Head of caudate nucleus (tissue), 42 donors: ENCODE measurements at regions not wholly inside any gene's neighbourhood (a gene's known extent, or its start where the extent isn't known, plus 50 kb on each side); places are given as distances from the start of the nearest gene placed in this dataset.
"Not testable (repeated sequence)": the region's sequence is repeated elsewhere in the genome, so short reads cannot be mapped to it uniquely, and the experiment has no call there.

ENCODE experiments used
- DNase-seq, 42 donors: peaks; one replicate each; pipeline versions ENCODE4 v3.0.0 to v3.0.0-alpha.2; 2020 to 2021; ENCODE audit warnings: mixed read lengths in 7 of 42
- intact Hi-C: fragments of 100-400 bp; cut with DNase I; formaldehyde crosslinking; loops from one replicate; pipeline ENCODE4 v1.15.0; 2022

GRCh38 chr3:773433-773832 lies 319.4 kb upstream of the CNTN6 start:
- intact Hi-C loops, result not testable (repeated sequence)

GRCh38 chr3:775178-775880 lies 317.5 kb upstream of the CNTN6 start:
- intact Hi-C loops, result no loop called here
- no peak for DNase-seq

More at GRCh38 chr3:773433-773832, 319.4 kb upstream of the CNTN6 start:
- not testable (repeated sequence) for DNase-seq

GRCh38 chr3:780505-780904 lies 312.3 kb upstream of the CNTN6 start:
- intact Hi-C loops, result no loop called here
- DNase-seq, result no peak

GRCh38 chr3:791442-791841 lies 301.4 kb upstream of the CNTN6 start:
- intact Hi-C loops, result no loop called here
- DNase-seq, result no peak

GRCh38 chr3:792630-793029 lies 300.2 kb upstream of the CNTN6 start:
- intact Hi-C loops, result no loop called here
- no peak for DNase-seq

- no peak for DNase-seq
- intact Hi-C loops, result no loop called here
Observed at GRCh38 chr3:804211-804610, 288.6 kb upstream of the CNTN6 start.

GRCh38 chr3:805326-805725 lies 287.5 kb upstream of the CNTN6 start:
- DNase-seq, result no peak
- intact Hi-C loops, result no loop called here

- intact Hi-C loops, result no loop called here
- no peak for DNase-seq
Observed at GRCh38 chr3:806006-806405, 286.8 kb upstream of the CNTN6 start.

- intact Hi-C loops, result no loop called here
- no peak for DNase-seq
Observed at GRCh38 chr3:816605-817004, 276.2 kb upstream of the CNTN6 start.

GRCh38 chr3:834679-835078 lies 258.1 kb upstream of the CNTN6 start:
- no peak for DNase-seq
- intact Hi-C loops, result no loop called here

- DNase-seq, result no peak
- intact Hi-C loops, result no loop called here
Observed at GRCh38 chr3:835096-835495, 257.7 kb upstream of the CNTN6 start.

- intact Hi-C loops, result no loop called here
Observed at GRCh38 chr3:839981-840380, 252.8 kb upstream of the CNTN6 start.

GRCh38 chr3:851098-851790 lies 241.6 kb upstream of the CNTN6 start:
- intact Hi-C loops, result no loop called here
- DNase-seq, result peak in 30 of 42 donors; percentile 5 to 67 (median 30)

More at GRCh38 chr3:839981-840380, 252.8 kb upstream of the CNTN6 start:
- DNase-seq, result no peak

- no peak for DNase-seq
- intact Hi-C loops, result no loop called here
Observed at GRCh38 chr3:852033-852432, 240.8 kb upstream of the CNTN6 start.

- intact Hi-C loops, result no loop called here
- DNase-seq, result no peak
Observed at GRCh38 chr3:853489-853888, 239.3 kb upstream of the CNTN6 start.

GRCh38 chr3:859135-859534 lies 233.7 kb upstream of the CNTN6 start:
- no peak for DNase-seq
- intact Hi-C loops, result no loop called here

GRCh38 chr3:861721-862120 lies 231.1 kb upstream of the CNTN6 start:
- DNase-seq, result no peak
- intact Hi-C loops, result no loop called here

GRCh38 chr3:869269-869668 lies 223.6 kb upstream of the CNTN6 start:
- intact Hi-C loops, result no loop called here
- no peak for DNase-seq

GRCh38 chr3:869734-870133 lies 223.1 kb upstream of the CNTN6 start:
- no peak for DNase-seq
- intact Hi-C loops, result no loop called here

GRCh38 chr3:871651-872050 lies 221.2 kb upstream of the CNTN6 start:
- intact Hi-C loops, result no loop called here
- DNase-seq, result no peak

- intact Hi-C loops, result no loop called here
Observed at GRCh38 chr3:877001-877400, 215.8 kb upstream of the CNTN6 start.

More at GRCh38 chr3:877001-877400, 215.8 kb upstream of the CNTN6 start:
- DNase-seq, result no peak
